Esophagus squamous epithelium (tissue), 5 donors: ENCODE measurements at regions not wholly inside any gene's neighbourhood (a gene's known extent, or its start where the extent isn't known, plus 50 kb on each side); places are given as distances from the start of the nearest gene placed in this dataset.

Experiments
- DNase-seq: peaks from one replicate; lab custom pipeline; 2025; lab: John Stamatoyannopoulos, UW
- H3K27ac ChIP-seq, 4 donors: fragments of 200-600 bp; sonication (generic); one replicate each; pipeline ENCODE4 v1.5.1; 2016 to 2019; ENCODE audit warnings: mild to moderate bottlenecking in 1 of 4
- H3K27me3 ChIP-seq, 4 donors: fragments of 200-600 bp; sonication (generic); 1 replicate in 3 of 4; 2 replicates in 1 of 4; pipeline versions ENCODE4 v1.5.1 to v1.6.0; 2017 to 2021; ENCODE audit warnings: antibody characterized with exemption in 1 of 4
- H3K36me3 ChIP-seq, 3 donors: fragments of 200-600 bp; sonication (generic); one replicate each; pipeline ENCODE4 v1.5.1; 2016 to 2019
- H3K4me1 ChIP-seq, 3 donors: fragments of 200-600 bp; sonication (generic); one replicate each; pipeline ENCODE4 v1.5.1; 2017 to 2019
- H3K4me3 ChIP-seq, 4 donors: fragments of 200-600 bp; sonication (generic); 1 replicate in 3 of 4; 2 replicates in 1 of 4; pipeline ENCODE4 v1.5.1; 2016 to 2019; ENCODE audit warnings: mild to moderate bottlenecking in 2 of 4, moderate library complexity in 1 of 4
- H3K9me3 ChIP-seq, 3 donors: fragments of 200-600 bp; sonication (generic); one replicate each; pipeline ENCODE4 v1.5.1; 2016 to 2019
- POLR2A ChIP-seq, 4 donors: fragments of 450-650 bp; IDR thresholded peaks; one replicate each; pipeline ENCODE4 v1.6.1; 2017; ENCODE audit warnings: antibody characterized with exemption in 4 of 4, mild to moderate bottlenecking in 4 of 4, moderate library complexity in 3 of 4
- WGBS, 2 donors: methylation state at CpG; one replicate each; pipeline ENCODE4 v1.1.5; 2018; 5-methylcytosine and 5-hydroxymethylcytosine counted together
- intact Hi-C: fragments of 100-400 bp; cut with DNase I; formaldehyde crosslinking; loops from one replicate; pipeline ENCODE4 v1.15.0; 2022
- TF ChIP-seq, protein P1 (sequence below), 6 experiments: fragments of 450-650 bp in 4 of 6; fragments of 200-600 bp in 2 of 6; sonication (generic) in 2 of 6; IDR thresholded peaks; one replicate each; pipeline ENCODE4 v1.5.1; 2016 to 2019; ENCODE audit warnings: antibody characterized with exemption in 6 of 6, mild to moderate bottlenecking in 4 of 6, moderate library complexity in 4 of 6
- donor health status: DM: yes; HTN: yes; CAD: no.

- Histone ChIP-seq H3K4me3 (no peak overlapping the region), H3K27ac (no peak overlapping the region), H3K9me3 (peaks cover 0 to 10% (median 0%) of the 10 kb centered on the region in 3 donors), H3K36me3 (no peaks in the 10 kb centered on the region), H3K4me1 (no peaks in the 10 kb centered on the region), H3K27me3 (peaks cover 0 to 19% (median 0%) of the 10 kb centered on the region in 4 donors)
- no peak for DNase-seq
- intact Hi-C loops = no loop called here
- TF ChIP-seq, protein P1, sequence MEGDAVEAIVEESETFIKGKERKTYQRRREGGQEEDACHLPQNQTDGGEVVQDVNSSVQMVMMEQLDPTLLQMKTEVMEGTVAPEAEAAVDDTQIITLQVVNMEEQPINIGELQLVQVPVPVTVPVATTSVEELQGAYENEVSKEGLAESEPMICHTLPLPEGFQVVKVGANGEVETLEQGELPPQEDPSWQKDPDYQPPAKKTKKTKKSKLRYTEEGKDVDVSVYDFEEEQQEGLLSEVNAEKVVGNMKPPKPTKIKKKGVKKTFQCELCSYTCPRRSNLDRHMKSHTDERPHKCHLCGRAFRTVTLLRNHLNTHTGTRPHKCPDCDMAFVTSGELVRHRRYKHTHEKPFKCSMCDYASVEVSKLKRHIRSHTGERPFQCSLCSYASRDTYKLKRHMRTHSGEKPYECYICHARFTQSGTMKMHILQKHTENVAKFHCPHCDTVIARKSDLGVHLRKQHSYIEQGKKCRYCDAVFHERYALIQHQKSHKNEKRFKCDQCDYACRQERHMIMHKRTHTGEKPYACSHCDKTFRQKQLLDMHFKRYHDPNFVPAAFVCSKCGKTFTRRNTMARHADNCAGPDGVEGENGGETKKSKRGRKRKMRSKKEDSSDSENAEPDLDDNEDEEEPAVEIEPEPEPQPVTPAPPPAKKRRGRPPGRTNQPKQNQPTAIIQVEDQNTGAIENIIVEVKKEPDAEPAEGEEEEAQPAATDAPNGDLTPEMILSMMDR (IDR thresholded peaks at IDR 0.05) = no peak
- no peak for TF ChIP-seq POLR2A (IDR thresholded peaks at IDR 0.05)
- 83% methylated on average over 3 of the region's 5 CpGs for WGBS, 2 donors
Observed at GRCh38 chr5:2532809-2533208, 218.7 kb downstream of the IRX2 start.

GRCh38 chr5:2531318-2531717, 220.2 kb downstream of the IRX2 start:
- DNase-seq = no peak
- no peak overlapping the region for H3K4me3 ChIP-seq
- intact Hi-C loops = no loop called here
- no peaks in the 10 kb centered on the region for H3K36me3 ChIP-seq
- no peaks in the 10 kb centered on the region for H3K4me1 ChIP-seq
- no peak for TF ChIP-seq POLR2A (IDR thresholded peaks at IDR 0.05)
- TF ChIP-seq, protein P1 (IDR thresholded peaks at IDR 0.05) = no peak
- H3K9me3 ChIP-seq = peaks cover 0 to 10% (median 0%) of the 10 kb centered on the region in 3 donors
- peaks cover 0 to 8% (median 0%) of the 10 kb centered on the region in 4 donors for H3K27me3 ChIP-seq
- H3K27ac ChIP-seq = no peak overlapping the region
- WGBS, 2 donors = 20 to 83% methylated on average over 1 to 2 of the region's 2 CpGs

DNA sequence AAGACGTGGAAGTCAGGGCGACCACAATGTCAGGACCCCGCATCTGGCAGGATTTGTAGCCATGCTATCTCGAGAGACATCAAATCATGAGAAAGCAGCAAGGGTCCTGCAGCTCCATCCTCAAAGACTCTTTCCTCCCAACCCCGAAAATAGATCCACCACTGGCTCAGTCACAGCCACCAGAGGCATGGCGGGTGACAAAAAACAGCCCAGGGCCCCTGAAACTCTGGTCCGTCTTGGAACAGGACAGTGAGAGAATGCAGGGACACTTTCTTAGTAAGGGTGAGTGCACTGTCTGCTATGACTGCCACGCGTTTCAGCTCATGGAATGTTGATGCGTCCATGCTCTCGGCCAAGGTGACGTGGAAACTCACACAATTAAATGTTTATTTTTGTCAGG, 220.9 kb downstream of the IRX2 start:
- 45 to 64% methylated on average over 11 to 12 of the region's 12 CpGs for WGBS, 2 donors

DNA sequence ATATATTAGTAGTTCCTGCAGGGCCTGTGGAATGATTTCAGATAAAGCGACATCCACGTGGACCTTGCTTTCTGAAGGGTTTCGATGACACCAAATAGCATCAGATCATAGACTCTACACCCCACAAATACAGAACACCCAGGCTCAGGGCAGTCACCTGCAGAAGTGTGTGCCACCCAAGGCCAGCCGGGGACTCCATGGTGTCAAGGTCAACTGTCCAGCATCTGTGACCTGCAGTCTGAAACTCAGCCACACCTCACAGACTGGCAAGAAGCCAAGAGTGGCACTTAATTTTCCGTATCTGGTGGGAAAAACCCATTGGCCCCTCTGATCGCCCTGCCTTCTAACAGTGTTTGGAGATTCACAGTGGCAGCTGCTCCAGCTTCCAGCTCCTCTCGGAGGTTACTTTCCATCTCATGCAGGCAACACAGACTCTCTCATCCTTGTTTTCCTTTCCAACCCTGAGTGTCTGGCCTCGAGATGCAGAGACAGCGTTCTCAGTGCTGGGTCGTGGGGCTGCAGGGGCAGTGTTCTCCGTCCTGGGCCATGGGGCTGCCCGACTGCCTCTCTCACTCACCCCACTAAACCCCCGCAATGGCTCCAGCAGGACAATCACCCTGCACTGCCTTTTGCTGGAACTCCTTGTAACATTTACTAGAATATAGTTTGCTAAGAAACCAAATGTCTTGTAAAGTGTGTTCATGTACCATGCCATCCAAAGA, 221.9 kb downstream of the IRX2 start:
- DNase-seq = no peak
- H3K27ac ChIP-seq = no peak overlapping the region

More for the DNA sequence above, 220.9 kb downstream of the IRX2 start:
- H3K4me3 ChIP-seq = no peak overlapping the region
- peaks cover 0 to 8% (median 0%) of the 10 kb centered on the region in 4 donors for H3K27me3 ChIP-seq
- no peak overlapping the region for H3K27ac ChIP-seq
- H3K9me3 ChIP-seq = peaks cover 0 to 10% (median 0%) of the 10 kb centered on the region in 3 donors
- H3K36me3 ChIP-seq = no peaks in the 10 kb centered on the region
- intact Hi-C loops = no loop called here
- H3K4me1 ChIP-seq = no peaks in the 10 kb centered on the region
- TF ChIP-seq, protein P1 (IDR thresholded peaks at IDR 0.05) = no peak
- TF ChIP-seq POLR2A (IDR thresholded peaks at IDR 0.05) = no peak
- no peak for DNase-seq

DNA sequence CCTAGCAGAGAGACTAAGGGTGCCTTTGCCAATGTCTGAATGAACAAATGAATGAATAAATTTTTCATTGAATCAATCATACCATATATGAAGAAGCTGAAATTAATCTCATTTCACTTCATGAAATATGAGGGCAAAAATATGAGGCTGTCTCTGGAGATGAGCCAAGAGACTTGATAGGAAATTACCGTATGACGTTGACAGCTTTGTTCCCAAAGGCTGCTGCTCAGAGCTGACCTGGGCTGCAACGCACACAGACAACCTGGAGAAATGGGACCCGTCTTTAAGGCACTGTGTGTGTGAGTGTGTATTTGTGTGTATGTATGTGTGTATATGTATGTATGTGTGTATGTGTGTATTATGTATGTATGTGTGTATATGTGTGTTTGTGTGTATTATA, 226.1 kb downstream of the IRX2 start:
- no peak for TF ChIP-seq POLR2A (IDR thresholded peaks at IDR 0.05)
- TF ChIP-seq, protein P1 (IDR thresholded peaks at IDR 0.05) = no peak
- H3K4me3 ChIP-seq = no peak overlapping the region
- H3K9me3 ChIP-seq = no peaks in the 10 kb centered on the region
- no peak for DNase-seq
- no peak overlapping the region for H3K27ac ChIP-seq
- 55 to 73% methylated on average over 4 of the region's 4 CpGs for WGBS, 2 donors
- H3K36me3 ChIP-seq = no peaks in the 10 kb centered on the region
- no peaks in the 10 kb centered on the region for H3K4me1 ChIP-seq
- intact Hi-C loops = no loop called here
- peaks cover 0 to 4% (median 0%) of the 10 kb centered on the region in 4 donors for H3K27me3 ChIP-seq

More for the DNA sequence above, 221.9 kb downstream of the IRX2 start:
- H3K9me3 ChIP-seq = peaks cover 0 to 8% (median 0%) of the 10 kb centered on the region in 3 donors
- peaks cover 0 to 8% (median 0%) of the 10 kb centered on the region in 4 donors for H3K27me3 ChIP-seq
- intact Hi-C loops = no loop called here
- TF ChIP-seq, protein P1 (IDR thresholded peaks at IDR 0.05) = no peak
- no peak for TF ChIP-seq POLR2A (IDR thresholded peaks at IDR 0.05)
- no peak overlapping the region for H3K4me3 ChIP-seq
- no peaks in the 10 kb centered on the region for H3K4me1 ChIP-seq
- WGBS, 2 donors = 74 to 84% methylated on average over 12 of the region's 13 CpGs
- no peaks in the 10 kb centered on the region for H3K36me3 ChIP-seq
